Calu3 (cell line): ENCODE measurements at regions not wholly inside any gene's neighbourhood (a gene's known extent, or its start where the extent isn't known, plus 50 kb on each side); places are given as distances from the start of the nearest gene placed in this dataset.

Experiments used
- BruUV-seq: library from RNA; stranded (reverse); fragments of 400-500 nt; replicated peaks from 2 replicates; lab custom pipeline; 2021; lab: Mats Ljungman, UMichigan
- CTCF ChIA-PET: fragments of 300-600 bp; sonication (Branson Sonifier 250); formaldehyde crosslinking; loops from one replicate; lab custom pipeline; 2022; ENCODE audit warnings: antibody characterized with exemption; lab: Charles Lee
- DNase-seq: peaks from one replicate; pipeline ENCODE4 v3.0.0; 2022
- H3K27ac Mint-ChIP-seq: one replicate; pipeline ENCODE4 v1.8.0; 2022; ENCODE audit warnings: mixed read lengths; ENCODE audit not compliant: unreplicated experiment
- H3K27me3 Mint-ChIP-seq: one replicate; pipeline ENCODE4 v1.8.0; 2022; ENCODE audit warnings: mixed read lengths; ENCODE audit not compliant: unreplicated experiment
- H3K36me3 Mint-ChIP-seq: one replicate; pipeline ENCODE4 v1.8.0; 2022; ENCODE audit warnings: mild to moderate bottlenecking, moderate library complexity, mixed read lengths; ENCODE audit not compliant: insufficient read depth, unreplicated experiment
- H3K4me1 Mint-ChIP-seq: one replicate; pipeline ENCODE4 v1.8.0; 2022; ENCODE audit warnings: mild to moderate bottlenecking, low read depth, mixed read lengths; ENCODE audit not compliant: unreplicated experiment
- H3K4me3 Mint-ChIP-seq: one replicate; pipeline ENCODE4 v1.8.0; 2022; ENCODE audit warnings: mild to moderate bottlenecking, low read depth, moderate library complexity, mixed read lengths; ENCODE audit not compliant: unreplicated experiment
- H3K9me3 Mint-ChIP-seq: one replicate; pipeline ENCODE4 v1.8.0; 2022; ENCODE audit warnings: low read depth, mixed read lengths; ENCODE audit not compliant: unreplicated experiment
- intact Hi-C: fragments of 100-400 bp; cut with micrococcal nuclease; formaldehyde crosslinking; loops from one replicate; pipeline ENCODE4 v1.10.0; 2022; ENCODE audit not compliant: unreplicated experiment
- TF ChIP-seq, protein P1 (sequence below): fragments of 200-600 bp; IDR thresholded peaks from one replicate; pipeline ENCODE4 v1.8.0; 2022; ENCODE audit warnings: antibody characterized with exemption; ENCODE audit not compliant: unreplicated experiment

DNA sequence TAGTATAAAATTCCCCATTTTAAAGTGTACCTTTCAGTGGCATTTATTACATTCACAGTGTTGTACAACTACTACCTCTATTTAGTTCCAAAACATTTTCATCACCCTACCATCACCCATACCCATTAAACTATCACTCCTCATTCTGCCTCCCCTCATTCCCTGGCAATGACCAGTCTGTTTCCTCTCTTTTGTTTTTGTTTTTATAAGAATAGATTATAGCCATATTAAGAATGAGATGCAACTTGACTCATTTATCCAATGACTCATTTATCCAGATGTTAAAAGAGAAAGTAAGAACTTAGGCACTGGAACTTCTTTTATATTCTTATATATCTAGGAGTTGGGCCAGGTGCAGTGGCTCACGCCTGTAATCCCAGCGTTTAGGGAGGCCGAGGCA lies 156.3 kb downstream of the FAT3 start:
- no peaks in the 10 kb centered on the region for H3K27me3 Mint-ChIP-seq
- H3K4me1 Mint-ChIP-seq, result peaks cover 8% of the 10 kb centered on the region
- CTCF ChIA-PET, result interaction anchor here (0.7 kb wide), 1 partner anchor 10 kb away, joined by 3 read pairs; no protein-coding TSS in a partner anchor
- DNase-seq, result no peak
- H3K36me3 Mint-ChIP-seq, result no peaks in the 10 kb centered on the region
- H3K9me3 Mint-ChIP-seq, result peaks cover 2% of the 10 kb centered on the region
- no peak overlapping the region for H3K27ac Mint-ChIP-seq
- BruUV-seq, result no TSS peak
- TF ChIP-seq, protein P1, sequence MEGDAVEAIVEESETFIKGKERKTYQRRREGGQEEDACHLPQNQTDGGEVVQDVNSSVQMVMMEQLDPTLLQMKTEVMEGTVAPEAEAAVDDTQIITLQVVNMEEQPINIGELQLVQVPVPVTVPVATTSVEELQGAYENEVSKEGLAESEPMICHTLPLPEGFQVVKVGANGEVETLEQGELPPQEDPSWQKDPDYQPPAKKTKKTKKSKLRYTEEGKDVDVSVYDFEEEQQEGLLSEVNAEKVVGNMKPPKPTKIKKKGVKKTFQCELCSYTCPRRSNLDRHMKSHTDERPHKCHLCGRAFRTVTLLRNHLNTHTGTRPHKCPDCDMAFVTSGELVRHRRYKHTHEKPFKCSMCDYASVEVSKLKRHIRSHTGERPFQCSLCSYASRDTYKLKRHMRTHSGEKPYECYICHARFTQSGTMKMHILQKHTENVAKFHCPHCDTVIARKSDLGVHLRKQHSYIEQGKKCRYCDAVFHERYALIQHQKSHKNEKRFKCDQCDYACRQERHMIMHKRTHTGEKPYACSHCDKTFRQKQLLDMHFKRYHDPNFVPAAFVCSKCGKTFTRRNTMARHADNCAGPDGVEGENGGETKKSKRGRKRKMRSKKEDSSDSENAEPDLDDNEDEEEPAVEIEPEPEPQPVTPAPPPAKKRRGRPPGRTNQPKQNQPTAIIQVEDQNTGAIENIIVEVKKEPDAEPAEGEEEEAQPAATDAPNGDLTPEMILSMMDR, result no peak
- H3K4me3 Mint-ChIP-seq, result no peak overlapping the region
- intact Hi-C loops, result no loop called here

DNA sequence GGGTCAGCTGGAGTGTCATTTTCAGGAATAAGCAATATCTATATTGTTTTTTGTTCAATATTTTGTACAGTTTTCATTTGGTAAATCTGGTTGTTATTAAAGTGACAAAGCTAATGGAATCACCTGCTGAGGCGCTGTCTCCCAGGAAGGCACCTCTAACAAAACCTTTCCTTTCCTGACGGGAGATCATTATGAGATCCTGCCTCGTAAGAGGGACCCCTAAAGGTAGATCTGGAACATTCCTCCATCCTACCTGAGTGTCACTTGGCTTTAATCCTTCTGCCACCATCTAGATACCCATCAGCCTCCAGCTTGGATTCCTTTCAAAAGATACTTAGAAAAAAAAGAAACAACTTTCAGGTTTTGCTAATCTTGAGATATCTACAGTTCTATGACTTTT lies 157.7 kb downstream of the FAT3 start:
- DNase-seq, result no peak
- CTCF ChIA-PET, result no interaction called here
- BruUV-seq, result no TSS peak
- no peaks in the 10 kb centered on the region for H3K27me3 Mint-ChIP-seq
- no peak overlapping the region for H3K4me3 Mint-ChIP-seq
- no peak overlapping the region for H3K27ac Mint-ChIP-seq
- intact Hi-C loops, result no loop called here
- no peaks in the 10 kb centered on the region for H3K36me3 Mint-ChIP-seq
- H3K4me1 Mint-ChIP-seq, result peaks cover 8% of the 10 kb centered on the region
- TF ChIP-seq, protein P1, result no peak
- peaks cover 2% of the 10 kb centered on the region for H3K9me3 Mint-ChIP-seq

DNA sequence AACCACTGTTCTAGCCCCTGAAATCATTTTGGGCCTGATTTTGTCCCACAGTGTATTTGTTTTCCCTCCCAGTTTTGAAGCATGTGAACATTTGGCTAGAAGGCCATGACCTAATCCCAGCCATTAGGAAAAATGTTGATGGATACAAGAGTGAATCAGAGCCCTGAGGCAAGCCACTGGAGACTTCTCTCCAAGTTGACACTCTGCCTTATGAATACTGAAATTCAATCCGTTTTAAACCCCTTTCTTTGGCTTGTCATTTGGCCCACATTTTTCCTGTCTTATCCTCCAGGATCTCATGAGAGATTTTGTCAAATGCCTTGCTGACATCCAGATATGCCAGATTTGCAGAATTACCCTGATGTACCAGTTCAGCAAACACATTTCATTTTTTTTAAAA lies 158.8 kb downstream of the FAT3 start:
- H3K27ac Mint-ChIP-seq, result no peak overlapping the region
- no TSS peak for BruUV-seq
- CTCF ChIA-PET, result no interaction called here

DNA sequence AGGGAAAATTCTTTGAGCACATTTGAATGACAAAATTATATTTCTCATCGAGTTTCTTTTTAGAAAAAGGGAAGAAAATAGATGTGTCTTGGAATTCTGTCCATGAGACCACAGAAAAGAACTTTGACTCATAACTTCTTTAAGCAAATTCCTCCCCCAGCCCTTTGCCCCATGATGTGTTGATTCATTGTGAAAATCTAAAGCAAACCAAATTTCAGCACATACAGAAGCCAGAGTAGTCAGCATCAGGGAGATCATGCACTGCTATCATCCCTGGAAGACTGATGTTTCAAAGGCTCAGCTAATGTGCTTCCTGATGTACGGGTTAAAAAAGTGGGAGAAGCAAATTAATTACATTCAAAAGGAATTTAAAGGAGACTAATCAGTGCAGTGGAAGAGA lies 159.7 kb downstream of the FAT3 start:
- intact Hi-C loops, result no loop called here
- no TSS peak for BruUV-seq
- CTCF ChIA-PET, result no interaction called here
- TF ChIP-seq, protein P1, result no peak
- Mint-ChIP-seq H3K9me3 (no peaks in the 10 kb centered on the region), H3K36me3 (no peaks in the 10 kb centered on the region), H3K4me1 (peaks cover 8% of the 10 kb centered on the region), H3K27me3 (no peaks in the 10 kb centered on the region), H3K4me3 (no peak overlapping the region), H3K27ac (no peak overlapping the region)
- no peak for DNase-seq

More for the DNA sequence above, 158.8 kb downstream of the FAT3 start:
- Mint-ChIP-seq H3K36me3 (no peaks in the 10 kb centered on the region), H3K4me1 (peaks cover 8% of the 10 kb centered on the region), H3K27me3 (no peaks in the 10 kb centered on the region), H3K9me3 (no peaks in the 10 kb centered on the region), H3K4me3 (no peak overlapping the region)
- TF ChIP-seq, protein P1, result no peak
- DNase-seq, result no peak
- intact Hi-C loops, result no loop called here
